Suprapubic skin (tissue), 4 donors: ENCODE measurements at regions not wholly inside any gene's neighbourhood (a gene's known extent, or its start where the extent isn't known, plus 50 kb on each side); places are given as distances from the start of the nearest gene placed in this dataset.

ENCODE experiments used
- DNase-seq, 2 donors: peaks; one replicate each; pipeline ENCODE4 v3.0.0-alpha.2; 2019; ENCODE audit warnings: low spot score in 2 of 2
- H3K27ac ChIP-seq: fragments of 200-600 bp; sonication (generic); one replicate; pipeline ENCODE4 v1.5.1; 2019
- H3K27me3 ChIP-seq: fragments of 200-600 bp; sonication (generic); one replicate; pipeline ENCODE4 v1.5.1; 2019
- H3K36me3 ChIP-seq: fragments of 200-600 bp; sonication (generic); one replicate; pipeline ENCODE4 v1.5.1; 2019
- H3K4me1 ChIP-seq: fragments of 200-600 bp; sonication (generic); one replicate; pipeline ENCODE4 v1.5.1; 2019
- H3K4me3 ChIP-seq: fragments of 200-600 bp; sonication (generic); one replicate; pipeline ENCODE4 v1.5.1; 2019; ENCODE audit warnings: mild to moderate bottlenecking
- H3K9me3 ChIP-seq: fragments of 200-600 bp; sonication (generic); one replicate; pipeline ENCODE4 v1.5.1; 2019
- EP300 ChIP-seq: sonication (generic); formaldehyde crosslinking; IDR thresholded peaks from one replicate; pipeline ENCODE4 v1.6.1; 2017; ENCODE audit warnings: antibody characterized with exemption
- POLR2A ChIP-seq, 2 donors: fragments of 450-650 bp; IDR thresholded peaks; one replicate each; pipeline ENCODE4 v1.6.1; 2017; ENCODE audit warnings: antibody characterized with exemption in 2 of 2, mild to moderate bottlenecking in 2 of 2, moderate library complexity in 2 of 2
- POLR2AphosphoS5 ChIP-seq, 3 donors: sonication (generic); formaldehyde crosslinking; IDR thresholded peaks; one replicate each; pipeline ENCODE4 v1.6.1; 2017; ENCODE audit warnings: antibody characterized with exemption in 3 of 3
- WGBS: methylation state at CpG from one replicate; pipeline ENCODE4 v1.1.5; 2018; 5-methylcytosine and 5-hydroxymethylcytosine counted together
- TF ChIP-seq, protein P1 (sequence below), 2 donors: fragments of 200-600 bp in 1 of 2; fragments of 450-650 bp in 1 of 2; sonication (generic) in 1 of 2; IDR thresholded peaks; one replicate each; pipeline ENCODE4 v1.5.1; 2016 to 2019; ENCODE audit warnings: antibody characterized with exemption in 2 of 2, mild to moderate bottlenecking in 1 of 2, moderate library complexity in 1 of 2

DNA sequence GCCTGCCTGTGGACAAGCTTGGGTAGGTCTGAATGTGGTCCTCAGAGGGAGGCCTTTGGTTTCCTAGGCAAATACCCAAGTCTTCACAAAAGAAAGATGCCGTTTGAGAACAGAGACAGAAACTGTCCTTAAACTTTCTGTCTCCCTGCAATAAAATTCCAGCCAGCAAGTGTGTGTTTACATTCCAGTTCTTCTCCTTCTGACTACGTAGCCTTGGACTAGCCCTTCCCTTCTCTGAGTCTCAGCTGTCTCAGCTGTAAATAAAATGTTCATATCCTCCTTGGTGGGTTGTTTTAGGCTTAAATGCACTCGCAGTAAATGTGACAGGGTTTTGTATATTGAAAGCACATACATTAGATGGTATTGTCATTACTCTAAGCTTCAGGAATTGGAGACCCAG, 561.2 kb upstream of the MKI67 start:
- Histone ChIP-seq H3K4me1 (no peaks in the 10 kb centered on the region), H3K36me3 (no peaks in the 10 kb centered on the region), H3K27ac (no peak overlapping the region), H3K9me3 (no peaks in the 10 kb centered on the region), H3K4me3 (no peak overlapping the region), H3K27me3 (peaks cover 6% of the 10 kb centered on the region)
- TF ChIP-seq POLR2A (IDR thresholded peaks at IDR 0.05) = no peak
- TF ChIP-seq POLR2AphosphoS5 (IDR thresholded peaks at IDR 0.05) = no peak
- TF ChIP-seq, protein P1, sequence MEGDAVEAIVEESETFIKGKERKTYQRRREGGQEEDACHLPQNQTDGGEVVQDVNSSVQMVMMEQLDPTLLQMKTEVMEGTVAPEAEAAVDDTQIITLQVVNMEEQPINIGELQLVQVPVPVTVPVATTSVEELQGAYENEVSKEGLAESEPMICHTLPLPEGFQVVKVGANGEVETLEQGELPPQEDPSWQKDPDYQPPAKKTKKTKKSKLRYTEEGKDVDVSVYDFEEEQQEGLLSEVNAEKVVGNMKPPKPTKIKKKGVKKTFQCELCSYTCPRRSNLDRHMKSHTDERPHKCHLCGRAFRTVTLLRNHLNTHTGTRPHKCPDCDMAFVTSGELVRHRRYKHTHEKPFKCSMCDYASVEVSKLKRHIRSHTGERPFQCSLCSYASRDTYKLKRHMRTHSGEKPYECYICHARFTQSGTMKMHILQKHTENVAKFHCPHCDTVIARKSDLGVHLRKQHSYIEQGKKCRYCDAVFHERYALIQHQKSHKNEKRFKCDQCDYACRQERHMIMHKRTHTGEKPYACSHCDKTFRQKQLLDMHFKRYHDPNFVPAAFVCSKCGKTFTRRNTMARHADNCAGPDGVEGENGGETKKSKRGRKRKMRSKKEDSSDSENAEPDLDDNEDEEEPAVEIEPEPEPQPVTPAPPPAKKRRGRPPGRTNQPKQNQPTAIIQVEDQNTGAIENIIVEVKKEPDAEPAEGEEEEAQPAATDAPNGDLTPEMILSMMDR (IDR thresholded peaks at IDR 0.05) = no peak
- TF ChIP-seq EP300 = no peak
- 67% methylated on average over 3 of the region's 3 CpGs for WGBS
- no peak for DNase-seq

DNA sequence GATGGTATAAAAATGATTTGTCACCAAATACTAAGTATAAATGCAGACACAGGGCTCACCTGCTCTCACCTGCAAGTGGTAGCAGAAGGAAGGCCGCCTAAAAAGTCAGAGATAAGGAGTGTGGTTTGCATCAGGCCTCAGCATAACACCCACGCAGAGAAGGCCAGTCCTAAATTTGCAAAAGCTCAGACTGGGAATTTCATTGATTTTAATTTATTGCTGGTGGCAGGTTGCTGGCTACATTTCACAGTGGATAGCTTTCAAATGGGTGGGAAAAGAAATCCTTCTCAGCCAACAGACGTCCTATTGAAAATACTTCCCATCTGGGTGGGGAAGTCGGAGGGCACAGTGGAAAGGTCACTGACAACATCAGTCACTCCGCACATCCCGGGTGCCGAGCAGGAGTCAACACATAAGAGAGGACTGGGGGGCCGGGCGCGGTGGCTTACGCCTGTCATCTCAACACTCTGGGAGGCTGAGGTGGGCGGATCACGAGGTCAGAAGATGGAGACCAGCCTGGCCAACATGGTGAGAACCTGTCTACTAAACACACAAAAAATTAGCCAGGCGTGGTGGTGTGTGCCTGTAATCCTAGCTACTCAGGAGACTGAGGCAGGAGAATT, 561.8 kb upstream of the MKI67 start:
- no peak for DNase-seq
- Histone ChIP-seq H3K36me3 (no peaks in the 10 kb centered on the region), H3K9me3 (no peaks in the 10 kb centered on the region), H3K27me3 (peaks cover 6% of the 10 kb centered on the region), H3K4me3 (no peak overlapping the region), H3K27ac (no peak overlapping the region), H3K4me1 (no peaks in the 10 kb centered on the region)
- no peak for TF ChIP-seq POLR2A (IDR thresholded peaks at IDR 0.05)
- no peak for TF ChIP-seq POLR2AphosphoS5 (IDR thresholded peaks at IDR 0.05)
- no peak for TF ChIP-seq EP300
- 83% methylated on average over 14 of the region's 14 CpGs for WGBS

DNA sequence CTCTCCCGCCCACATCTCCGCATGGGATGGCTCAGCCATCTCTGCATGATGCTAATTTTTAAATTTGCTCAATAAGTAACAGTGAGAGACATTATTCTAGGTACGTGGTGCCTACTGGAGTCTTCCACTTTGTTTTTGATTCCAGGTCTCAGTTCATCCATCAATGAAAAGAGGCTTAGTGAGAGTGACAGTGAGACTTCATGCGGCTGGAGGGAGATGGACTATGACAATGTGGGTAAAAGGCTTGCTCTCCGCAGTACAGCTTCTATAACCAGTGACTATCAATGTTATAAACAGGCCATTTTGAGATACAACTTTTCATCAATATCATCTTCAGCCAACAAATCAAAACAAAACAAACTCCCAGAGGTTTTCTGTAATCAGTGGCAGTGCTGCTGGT, 563.4 kb upstream of the MKI67 start:
- H3K4me3 ChIP-seq = no peak overlapping the region
- no peaks in the 10 kb centered on the region for H3K4me1 ChIP-seq
- no peak for DNase-seq
- no peak for TF ChIP-seq EP300
- no peak for TF ChIP-seq POLR2AphosphoS5 (IDR thresholded peaks at IDR 0.05)
- H3K9me3 ChIP-seq = no peaks in the 10 kb centered on the region
- H3K36me3 ChIP-seq = no peaks in the 10 kb centered on the region
- 90% methylated on average over 5 of the region's 5 CpGs for WGBS
- H3K27ac ChIP-seq = no peak overlapping the region
- H3K27me3 ChIP-seq = peaks cover 6% of the 10 kb centered on the region

DNA sequence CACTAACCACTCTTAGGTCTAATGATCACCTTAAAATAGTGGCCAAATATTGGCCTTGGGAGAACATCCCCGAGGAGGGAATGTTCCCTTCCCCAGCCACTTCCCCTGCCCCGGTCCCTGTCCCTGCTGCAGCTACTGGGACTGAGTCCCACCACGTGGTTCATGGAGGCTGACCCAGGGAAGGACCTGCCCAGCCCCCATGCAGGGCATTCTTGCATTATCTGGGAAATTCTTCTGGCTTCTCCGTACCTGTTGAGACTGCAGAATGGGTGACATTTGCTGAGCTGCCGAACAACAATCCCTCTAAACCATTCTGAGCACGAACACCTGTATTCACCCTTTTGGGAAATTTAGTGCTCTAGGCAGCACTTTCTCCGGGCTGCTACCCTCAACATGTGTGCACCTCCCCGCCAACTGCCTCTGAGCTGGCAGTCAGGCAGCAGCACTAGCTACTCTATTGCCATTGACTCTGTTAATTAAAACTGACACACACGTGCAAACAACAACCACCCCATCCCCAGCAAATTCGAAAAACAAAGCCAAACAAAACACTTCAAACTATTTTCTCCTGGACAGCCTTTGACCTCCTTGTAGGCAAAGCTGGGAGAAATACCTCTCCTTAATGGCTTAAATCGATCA, 567.4 kb upstream of the MKI67 start:
- Histone ChIP-seq H3K4me1 (no peaks in the 10 kb centered on the region), H3K27ac (no peak overlapping the region), H3K9me3 (no peaks in the 10 kb centered on the region), H3K36me3 (no peaks in the 10 kb centered on the region), H3K4me3 (no peak overlapping the region), H3K27me3 (peaks cover 16% of the 10 kb centered on the region)
- DNase-seq = no peak
- TF ChIP-seq, protein P1 (IDR thresholded peaks at IDR 0.05) = no peak
- TF ChIP-seq POLR2A (IDR thresholded peaks at IDR 0.05) (no peak), POLR2AphosphoS5 (IDR thresholded peaks at IDR 0.05) (no peak), EP300 (no peak)
- 73% methylated on average over 11 of the region's 11 CpGs for WGBS

DNA sequence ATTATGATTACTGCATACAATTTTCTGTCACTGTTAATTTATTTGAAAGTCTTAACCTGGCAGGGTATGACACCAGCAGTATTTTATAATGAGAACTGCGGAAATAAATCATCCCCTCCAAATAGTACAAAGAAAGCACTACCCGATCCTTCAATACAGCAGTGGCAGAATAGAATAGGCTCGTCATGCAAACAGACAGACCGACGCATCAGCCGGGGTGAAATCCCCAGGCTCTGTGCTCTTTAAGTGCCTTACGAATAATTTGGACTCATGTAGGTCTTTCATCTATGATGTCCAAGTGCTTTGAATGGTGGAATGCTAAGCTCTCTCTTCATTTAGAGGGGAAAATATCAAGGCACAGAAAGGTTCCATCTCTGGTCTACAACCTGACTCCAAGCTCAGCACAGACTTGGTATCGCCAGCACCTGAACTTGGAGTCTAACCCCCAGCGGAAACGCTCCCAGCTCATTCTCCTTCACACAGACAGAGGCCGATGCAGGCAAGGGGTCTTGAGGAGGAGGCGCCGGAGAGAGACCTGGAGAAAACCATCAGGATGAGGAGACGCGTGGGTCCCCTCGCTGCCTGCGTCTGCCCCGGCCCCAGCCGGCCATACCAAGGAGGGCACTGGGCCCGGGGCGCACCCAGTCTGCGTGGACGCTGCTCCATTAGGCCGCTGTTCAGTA, 568.1 kb upstream of the MKI67 start:
- Histone ChIP-seq H3K27me3 (peaks cover 16% of the 10 kb centered on the region), H3K9me3 (no peaks in the 10 kb centered on the region), H3K4me1 (no peaks in the 10 kb centered on the region), H3K4me3 (no peak overlapping the region), H3K27ac (no peak overlapping the region), H3K36me3 (no peaks in the 10 kb centered on the region)
- WGBS = 88% methylated on average over 22 of the region's 24 CpGs
- DNase-seq = no peak
- TF ChIP-seq, protein P1 (IDR thresholded peaks at IDR 0.05) = no peak
- no peak for TF ChIP-seq EP300
- TF ChIP-seq POLR2AphosphoS5 (IDR thresholded peaks at IDR 0.05) = no peak
- TF ChIP-seq POLR2A (IDR thresholded peaks at IDR 0.05) = no peak
